Type B pancreatic cell (in vitro differentiated cells): ENCODE measurements at regions not wholly inside any gene's neighbourhood (a gene's known extent, or its start where the extent isn't known, plus 50 kb on each side); places are given as distances from the start of the nearest gene placed in this dataset.

ENCODE experiments used
- DNase-seq: peaks from one replicate; pipeline ENCODE4 v3.0.0; 2021; ENCODE audit warnings: mixed read lengths; ENCODE audit not compliant: unreplicated experiment; ENCODE audit errors: extremely low spot score
- H3K27ac Mint-ChIP-seq: 2 replicates; pipeline ENCODE4 v1.8.0; 2021; ENCODE audit warnings: mild to moderate bottlenecking, mixed read lengths
- H3K27me3 Mint-ChIP-seq: 2 replicates; pipeline ENCODE4 v1.8.0; 2021; ENCODE audit warnings: mixed read lengths
- H3K36me3 Mint-ChIP-seq: 2 replicates; pipeline ENCODE4 v1.8.0; 2021; ENCODE audit warnings: mixed read lengths
- H3K4me1 Mint-ChIP-seq: one replicate; pipeline ENCODE4 v1.8.0; 2021; ENCODE audit warnings: mixed read lengths; ENCODE audit not compliant: unreplicated experiment
- H3K4me3 Mint-ChIP-seq: 2 replicates; pipeline ENCODE4 v1.8.0; 2021; ENCODE audit warnings: mild to moderate bottlenecking, mixed read lengths
- H3K9me3 Mint-ChIP-seq: 2 replicates; pipeline ENCODE4 v1.8.0; 2021; ENCODE audit warnings: mixed read lengths
- CTCF ChIP-seq: fragments of 200-600 bp; sonication (generic); conservative IDR thresholded peaks from 2 replicates; pipeline ENCODE4 v1.5.0; 2021; ENCODE audit warnings: antibody characterized with exemption, mild to moderate bottlenecking

- no peak overlapping the region for H3K27ac Mint-ChIP-seq
- H3K36me3 Mint-ChIP-seq, result no peaks in the 10 kb centered on the region
- H3K27me3 Mint-ChIP-seq, result no peaks in the 10 kb centered on the region
- TF ChIP-seq CTCF, result no peak
- H3K4me3 Mint-ChIP-seq, result no peak overlapping the region
- no peaks in the 10 kb centered on the region for H3K4me1 Mint-ChIP-seq
- H3K9me3 Mint-ChIP-seq, result no peaks in the 10 kb centered on the region
- DNase-seq, result no peak
Observed at GRCh38 chr7:50147951-50148808, 55.1 kb upstream of the ZPBP start.

DNA sequence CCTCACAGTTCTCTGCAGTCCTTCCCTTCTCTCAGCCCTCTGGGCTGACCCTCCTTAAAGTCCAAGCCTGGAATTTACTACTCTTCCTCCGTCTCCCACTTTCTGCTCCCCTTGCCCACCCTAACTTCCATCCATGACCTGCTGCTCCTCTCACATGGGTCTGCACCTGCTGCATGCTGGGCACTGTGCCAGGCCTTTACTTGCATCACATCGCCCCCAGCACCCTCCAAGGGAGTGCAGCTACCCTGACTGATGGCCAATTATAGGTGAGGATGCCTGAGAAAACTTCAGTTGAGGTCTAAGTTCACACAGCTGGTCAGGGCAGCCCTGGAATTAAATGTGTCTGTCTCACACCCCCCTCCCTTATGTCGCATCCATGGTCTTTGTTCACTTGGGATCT, 53.6 kb upstream of the ZPBP start:
- no peaks in the 10 kb centered on the region for H3K4me1 Mint-ChIP-seq
- H3K27me3 Mint-ChIP-seq, result no peaks in the 10 kb centered on the region

DNA sequence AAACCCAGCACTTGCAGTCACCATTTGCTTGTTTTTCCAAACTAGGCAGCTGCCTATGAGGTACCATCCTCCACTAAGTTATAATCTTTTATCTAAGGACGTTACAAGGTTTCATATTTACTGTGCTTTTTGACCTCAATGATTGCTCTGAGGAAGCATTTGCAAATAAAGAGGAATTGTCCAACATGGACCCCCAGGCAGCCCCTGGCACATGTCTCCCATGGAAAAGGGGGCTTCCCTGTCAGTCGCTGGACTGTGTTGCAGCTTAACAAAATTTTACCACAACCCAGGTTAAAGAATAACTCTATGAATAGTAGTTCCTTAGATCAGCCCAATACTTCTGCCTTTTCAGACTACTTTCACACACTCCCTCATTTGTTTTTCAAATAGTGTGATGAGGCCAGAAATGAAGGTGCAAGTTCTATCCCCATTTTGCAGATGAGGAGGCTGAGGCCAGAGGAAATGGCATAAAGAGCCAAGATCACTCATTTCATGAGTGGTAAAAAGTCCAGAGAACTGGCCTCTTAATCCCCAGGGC, 52.8 kb upstream of the ZPBP start:
- no peak for TF ChIP-seq CTCF

More for the DNA sequence above, 53.6 kb upstream of the ZPBP start:
- no peak overlapping the region for H3K27ac Mint-ChIP-seq
- no peak for TF ChIP-seq CTCF
- H3K9me3 Mint-ChIP-seq, result no peaks in the 10 kb centered on the region
- DNase-seq, result no peak
- H3K4me3 Mint-ChIP-seq, result no peak overlapping the region
- no peaks in the 10 kb centered on the region for H3K36me3 Mint-ChIP-seq

GRCh38 chr7:50145226-50145625, 52.2 kb upstream of the ZPBP start:
- Mint-ChIP-seq H3K4me3 (no peak overlapping the region), H3K27me3 (no peaks in the 10 kb centered on the region), H3K9me3 (no peaks in the 10 kb centered on the region), H3K27ac (no peak overlapping the region), H3K4me1 (no peaks in the 10 kb centered on the region), H3K36me3 (no peaks in the 10 kb centered on the region)
- no peak for TF ChIP-seq CTCF
- no peak for DNase-seq

More for the DNA sequence above, 52.8 kb upstream of the ZPBP start:
- Mint-ChIP-seq H3K27ac (no peak overlapping the region), H3K27me3 (no peaks in the 10 kb centered on the region), H3K4me1 (no peaks in the 10 kb centered on the region), H3K36me3 (no peaks in the 10 kb centered on the region), H3K9me3 (no peaks in the 10 kb centered on the region), H3K4me3 (no peak overlapping the region)
- no peak for DNase-seq
